ENCODE measurements at regions not wholly inside any gene's neighbourhood (a gene's known extent, or its start where the extent isn't known, plus 50 kb on each side); places are given as distances from the start of the nearest gene placed in this dataset.

DNA sequence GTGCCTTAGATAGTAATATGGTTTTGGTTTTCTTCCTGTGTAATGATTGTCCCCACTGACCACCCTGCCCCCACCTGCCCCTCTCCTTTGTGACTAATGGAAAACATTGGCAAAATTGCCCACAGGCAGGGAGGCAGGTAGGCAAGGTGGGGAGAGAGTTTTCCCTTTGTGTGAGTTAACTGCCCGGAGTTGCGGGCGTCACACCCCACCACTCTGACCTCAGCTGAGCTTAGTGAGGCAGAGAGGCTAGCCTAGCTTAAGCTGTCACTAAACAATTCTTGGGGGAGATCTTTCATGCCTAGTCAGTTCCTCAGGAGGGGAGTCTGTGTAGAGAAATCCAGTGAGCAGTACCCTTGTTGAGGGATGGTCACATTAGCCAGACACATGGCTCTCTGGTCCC, 245.3 kb downstream of the BCOR start:
- no peaks in the 10 kb centered on the region for H3K36me3 ChIP-seq
- DNase-seq: no peak
- H3K27ac ChIP-seq: no peak overlapping the region
- TF ChIP-seq CTCF (IDR thresholded peaks at IDR 0.05): no peak
- peaks cover 16% of the 10 kb centered on the region for H3K4me1 ChIP-seq
- no peaks in the 10 kb centered on the region for H3K27me3 ChIP-seq (ENCODE audit: low read depth)
- ATAC-seq: no peak
- H3K9me3 ChIP-seq: no peaks in the 10 kb centered on the region
- intact Hi-C loops (cut with DNase I): no loop called here
- no peak overlapping the region for H3K4me3 ChIP-seq

DNA sequence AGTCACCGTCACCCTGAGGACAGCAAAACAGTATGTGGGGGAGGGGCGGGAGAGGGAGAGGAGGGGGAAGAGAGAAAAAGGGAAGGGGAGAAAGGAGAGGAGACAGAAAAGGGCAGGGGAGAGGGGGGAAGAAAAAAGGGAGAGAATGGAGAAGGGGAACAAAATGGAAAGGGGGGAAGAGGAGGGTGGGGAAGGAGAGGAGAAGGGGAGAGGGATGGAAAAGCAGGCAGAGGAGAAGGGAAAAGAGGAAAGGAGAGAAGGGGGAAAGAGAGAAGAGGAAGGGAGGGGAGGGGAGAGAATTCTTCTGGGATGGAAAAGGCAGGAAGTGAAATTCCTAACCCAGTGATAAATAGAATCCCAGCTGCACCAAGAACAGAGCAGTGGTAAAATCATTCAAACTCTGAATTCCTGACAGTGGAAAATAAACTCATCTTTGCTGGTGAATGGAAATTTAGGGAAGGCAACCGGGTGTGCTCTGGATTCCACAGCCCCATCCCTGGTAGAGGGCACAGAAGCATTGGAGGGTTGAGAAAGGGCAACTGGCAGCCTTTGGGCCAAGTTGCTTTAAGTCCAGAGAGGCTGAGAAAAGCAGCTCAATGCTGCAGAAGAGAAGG, 244.2 kb downstream of the BCOR start:
- H3K27me3 ChIP-seq (ENCODE audit: low read depth): no peaks in the 10 kb centered on the region
- H3K36me3 ChIP-seq: no peaks in the 10 kb centered on the region
- ATAC-seq: no peak
- peaks cover 16% of the 10 kb centered on the region for H3K4me1 ChIP-seq
- DNase-seq: no peak
- H3K4me3 ChIP-seq: no peak overlapping the region
- no peaks in the 10 kb centered on the region for H3K9me3 ChIP-seq
- H3K27ac ChIP-seq: no peak overlapping the region
- intact Hi-C loops (cut with DNase I): no loop called here
- no peak for TF ChIP-seq CTCF (IDR thresholded peaks at IDR 0.05)

DNA sequence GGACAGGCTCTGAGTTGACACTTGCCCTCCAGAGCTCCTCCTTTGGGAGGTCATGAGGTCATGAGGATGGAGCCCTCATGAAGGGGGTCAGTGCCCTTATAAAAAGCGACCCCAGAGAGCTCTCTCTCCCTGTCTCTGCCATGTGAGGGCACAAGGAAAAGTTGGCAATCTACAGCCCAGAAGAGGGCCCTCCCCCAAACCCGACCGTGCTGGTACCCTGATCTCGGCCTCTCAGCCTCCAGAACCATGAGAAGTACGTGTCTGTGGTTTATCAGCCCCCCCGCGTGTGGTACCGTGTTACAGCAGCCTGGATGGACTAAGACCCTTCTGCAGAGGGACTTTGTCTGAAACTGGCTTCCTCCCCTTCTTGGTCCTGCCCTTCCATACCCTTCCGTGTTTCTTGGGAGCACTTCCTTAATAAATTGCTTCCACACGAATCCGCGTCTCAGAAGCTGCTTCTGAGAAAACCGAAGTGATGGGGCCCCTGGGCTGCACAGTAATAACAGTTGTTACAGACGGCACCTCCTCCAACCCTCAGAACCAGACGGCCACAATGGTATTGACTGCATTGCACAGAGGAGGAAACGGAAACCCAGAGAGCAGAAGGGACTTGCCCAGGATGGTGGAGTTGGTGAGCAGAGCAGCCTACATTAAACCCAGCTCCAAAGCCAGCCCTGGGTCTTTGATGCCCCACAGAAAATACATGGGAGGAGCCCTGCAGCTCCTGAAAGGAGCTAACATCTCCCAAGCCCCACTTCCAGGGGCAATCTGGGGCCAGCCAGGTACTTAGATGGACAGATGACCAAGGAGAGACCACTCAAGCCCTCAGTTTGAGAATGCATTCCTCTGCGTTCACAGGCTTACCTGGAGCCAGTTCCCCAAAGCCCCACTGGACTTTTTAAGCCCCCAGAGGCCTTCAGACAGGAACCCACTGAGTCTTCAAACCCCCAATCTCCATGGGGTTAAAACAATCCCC, 242.7 kb downstream of the BCOR start:
- intact Hi-C loops (cut with DNase I): no loop called here
- peak; percentile 53 to 70 for ATAC-seq
- H3K9me3 ChIP-seq: no peaks in the 10 kb centered on the region
- H3K27ac ChIP-seq: peak overlapping the region; percentile 41
- no peak for TF ChIP-seq CTCF (IDR thresholded peaks at IDR 0.05)
- H3K27me3 ChIP-seq (ENCODE audit: low read depth): no peaks in the 10 kb centered on the region
- H3K36me3 ChIP-seq: no peaks in the 10 kb centered on the region
- H3K4me3 ChIP-seq: no peak overlapping the region
- DNase-seq: no peak
- H3K4me1 ChIP-seq: peaks cover 19% of the 10 kb centered on the region

DNA sequence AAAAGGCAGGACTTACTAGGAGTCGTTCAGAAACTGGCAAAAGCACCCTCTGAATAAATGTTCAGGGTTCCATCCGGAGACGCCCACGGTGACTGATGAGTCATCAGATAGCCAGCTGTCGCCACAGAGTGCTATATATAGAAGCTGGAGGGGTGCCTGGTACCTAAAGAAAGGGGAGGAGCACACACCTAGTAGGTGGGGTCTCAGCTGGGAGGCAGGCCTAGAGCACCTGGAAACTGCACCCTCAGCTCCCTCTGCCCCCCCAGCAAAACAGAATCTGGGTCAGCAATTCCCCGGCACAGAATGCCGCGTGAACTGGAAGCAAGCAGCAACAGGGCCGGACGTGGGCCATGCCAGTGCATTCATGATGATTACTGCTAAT, 242.0 kb downstream of the BCOR start:
- Histone ChIP-seq H3K9me3 (no peaks in the 10 kb centered on the region), H3K4me3 (no peak overlapping the region), H3K27ac (peak overlapping the region; percentile 41), H3K4me1 (peaks cover 24% of the 10 kb centered on the region), H3K27me3 (ENCODE audit: low read depth) (no peaks in the 10 kb centered on the region), H3K36me3 (no peaks in the 10 kb centered on the region)
- TF ChIP-seq CTCF (IDR thresholded peaks at IDR 0.05): no peak
- ATAC-seq (peak; percentile 29 to 68), DNase-seq (no peak)
- intact Hi-C loops (cut with DNase I): no loop called here

DNA sequence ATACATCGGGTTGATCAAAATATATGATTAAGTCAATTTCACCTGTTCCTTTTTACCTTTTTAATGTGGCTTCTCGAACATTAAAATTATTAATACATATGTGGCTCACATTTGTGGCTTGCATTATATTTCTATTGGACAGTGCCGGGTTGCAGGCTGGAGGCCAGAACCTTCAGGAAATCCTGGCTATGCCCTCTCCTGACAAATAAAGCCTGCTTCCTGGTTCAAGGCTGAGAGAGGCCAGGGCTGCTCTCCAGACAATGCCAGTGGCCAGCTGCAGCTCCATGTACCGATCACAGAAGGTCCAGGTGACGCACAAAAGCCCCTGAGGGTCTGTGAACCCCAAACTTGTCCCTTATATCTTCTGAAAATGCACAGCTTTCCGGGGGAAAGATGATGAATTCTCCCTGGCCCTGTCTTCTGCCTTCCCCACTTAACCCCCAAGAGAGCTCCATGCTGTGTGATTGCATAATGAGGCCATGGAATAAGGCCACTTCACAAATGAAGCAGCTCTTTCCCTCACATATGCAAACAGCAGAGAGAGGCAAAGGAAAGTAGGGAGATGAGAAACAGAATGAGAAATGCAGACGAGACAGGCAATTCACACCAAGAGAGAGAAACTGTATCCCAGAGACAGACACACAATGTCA, 241.2 kb downstream of the BCOR start:
- Histone ChIP-seq H3K4me1 (peaks cover 24% of the 10 kb centered on the region), H3K27me3 (ENCODE audit: low read depth) (no peaks in the 10 kb centered on the region), H3K27ac (no peak overlapping the region), H3K4me3 (no peak overlapping the region), H3K36me3 (no peaks in the 10 kb centered on the region), H3K9me3 (no peaks in the 10 kb centered on the region)
- DNase-seq (no peak), ATAC-seq (no peak)
- intact Hi-C loops (cut with DNase I): no loop called here
- no peak for TF ChIP-seq CTCF (IDR thresholded peaks at IDR 0.05)

All from lower lobe of right lung (tissue), 2 donors.